ENCODE measurements at regions not wholly inside any gene's neighbourhood (a gene's known extent, or its start where the extent isn't known, plus 50 kb on each side); places are given as distances from the start of the nearest gene placed in this dataset.

DNA sequence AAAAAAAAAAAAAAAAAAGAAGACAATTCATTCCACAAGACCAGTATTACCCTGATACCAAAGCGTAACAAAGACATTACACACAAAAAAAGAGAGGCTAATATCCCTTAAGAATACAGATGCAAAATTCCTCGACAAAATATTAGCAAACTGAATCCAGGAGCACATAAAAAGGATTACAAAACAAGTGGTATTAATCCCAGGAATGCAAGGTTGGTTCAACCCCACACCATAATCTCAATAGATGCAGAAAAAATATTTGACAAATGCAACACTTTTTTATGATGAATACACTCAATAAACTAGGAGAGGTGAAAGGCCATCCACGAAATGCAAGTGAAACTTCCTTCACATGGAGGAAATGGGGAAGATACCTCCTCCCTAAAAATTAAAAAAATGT, 80.1 kb upstream of the TLR4 start:
- no peak overlapping the region for H3K27ac ChIP-seq
- TF ChIP-seq, protein P1, sequence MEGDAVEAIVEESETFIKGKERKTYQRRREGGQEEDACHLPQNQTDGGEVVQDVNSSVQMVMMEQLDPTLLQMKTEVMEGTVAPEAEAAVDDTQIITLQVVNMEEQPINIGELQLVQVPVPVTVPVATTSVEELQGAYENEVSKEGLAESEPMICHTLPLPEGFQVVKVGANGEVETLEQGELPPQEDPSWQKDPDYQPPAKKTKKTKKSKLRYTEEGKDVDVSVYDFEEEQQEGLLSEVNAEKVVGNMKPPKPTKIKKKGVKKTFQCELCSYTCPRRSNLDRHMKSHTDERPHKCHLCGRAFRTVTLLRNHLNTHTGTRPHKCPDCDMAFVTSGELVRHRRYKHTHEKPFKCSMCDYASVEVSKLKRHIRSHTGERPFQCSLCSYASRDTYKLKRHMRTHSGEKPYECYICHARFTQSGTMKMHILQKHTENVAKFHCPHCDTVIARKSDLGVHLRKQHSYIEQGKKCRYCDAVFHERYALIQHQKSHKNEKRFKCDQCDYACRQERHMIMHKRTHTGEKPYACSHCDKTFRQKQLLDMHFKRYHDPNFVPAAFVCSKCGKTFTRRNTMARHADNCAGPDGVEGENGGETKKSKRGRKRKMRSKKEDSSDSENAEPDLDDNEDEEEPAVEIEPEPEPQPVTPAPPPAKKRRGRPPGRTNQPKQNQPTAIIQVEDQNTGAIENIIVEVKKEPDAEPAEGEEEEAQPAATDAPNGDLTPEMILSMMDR (conservative IDR thresholded peaks at IDR 0.05), result no peak

DNA sequence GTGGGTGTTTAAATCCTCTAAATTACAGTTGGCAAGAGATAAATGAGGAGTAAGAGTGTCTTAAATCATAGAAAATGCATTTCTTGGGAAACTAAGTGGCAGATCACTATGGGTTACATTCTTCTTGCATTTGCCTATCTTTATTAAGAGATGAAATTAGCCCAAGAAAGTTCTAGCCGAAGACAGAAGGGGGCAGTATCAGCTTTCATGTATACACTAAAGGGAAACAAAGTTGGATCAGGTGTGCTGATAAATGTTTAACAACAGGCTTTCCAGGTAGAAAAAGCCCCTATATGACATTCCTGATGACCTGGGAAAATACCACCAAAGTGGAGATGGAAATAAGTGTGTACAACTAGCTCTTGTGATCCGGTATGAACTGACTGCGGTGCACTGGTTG, 81.9 kb upstream of the TLR4 start:
- TF ChIP-seq, protein P1 (conservative IDR thresholded peaks at IDR 0.05), result peak; percentile 63
- H3K27ac ChIP-seq, result no peak overlapping the region

DNA sequence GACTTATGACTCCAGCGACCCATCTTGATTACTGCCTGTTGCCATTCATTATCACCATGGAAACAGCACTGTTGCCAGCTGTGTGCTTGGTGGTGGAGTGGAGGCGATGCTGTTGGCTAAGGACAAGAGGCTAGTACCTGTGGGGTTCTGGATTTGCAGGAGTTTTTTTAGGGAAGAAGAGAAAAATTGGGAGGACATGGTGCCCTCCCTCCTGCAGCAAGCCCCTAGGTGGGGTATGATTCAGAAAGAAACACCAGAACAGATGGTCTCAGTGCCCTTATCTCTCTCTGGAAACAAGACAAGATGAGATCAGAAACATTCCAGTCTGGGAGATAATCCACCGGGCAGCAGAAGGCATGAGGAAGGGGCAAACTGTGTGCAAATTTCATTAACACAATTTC, 87.8 kb upstream of the TLR4 start:
- TF ChIP-seq, protein P1 (conservative IDR thresholded peaks at IDR 0.05), result no peak
- no peak overlapping the region for H3K27ac ChIP-seq

DNA sequence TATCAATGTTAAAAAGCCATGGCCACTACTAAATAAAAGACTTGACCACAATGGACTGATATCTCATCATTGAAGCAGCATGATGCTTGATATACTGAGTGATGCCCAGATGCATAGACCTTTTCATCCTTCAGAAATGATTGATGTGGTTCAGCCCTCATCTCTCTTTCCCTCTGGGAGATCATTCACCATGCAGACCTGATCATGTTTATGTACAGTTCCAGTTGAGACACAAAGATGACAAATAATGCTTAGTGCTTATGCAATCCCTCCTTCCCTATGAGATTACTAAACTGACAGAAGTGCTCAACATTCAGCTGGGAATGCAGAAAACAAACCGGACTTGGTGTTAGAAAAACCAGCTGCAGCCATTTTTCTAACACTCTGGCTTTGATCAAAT, 91.9 kb upstream of the TLR4 start:
- no peak overlapping the region for H3K27ac ChIP-seq

DNA sequence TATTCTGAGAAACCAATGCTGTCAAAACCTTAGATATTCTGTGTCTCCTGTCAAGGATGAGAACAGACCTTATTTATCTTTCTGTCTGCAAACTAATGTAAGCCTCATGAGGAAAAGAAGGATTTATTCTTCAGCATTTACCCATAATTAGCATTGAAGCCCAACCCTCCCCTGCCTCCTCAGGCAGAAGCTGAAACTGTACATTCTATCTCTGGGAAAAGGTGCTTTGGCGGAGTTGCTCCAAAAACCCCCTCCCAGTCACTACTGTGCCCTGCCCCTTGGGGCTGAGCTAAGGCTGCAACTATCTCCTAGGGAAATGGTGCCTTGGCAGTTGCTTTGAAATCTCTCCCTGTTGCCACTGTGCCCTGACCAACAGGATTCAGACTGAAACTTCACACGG, 106.2 kb upstream of the TLR4 start:
- TF ChIP-seq, protein P1 (conservative IDR thresholded peaks at IDR 0.05), result no peak

More for the DNA sequence above, 91.9 kb upstream of the TLR4 start:
- TF ChIP-seq, protein P1 (conservative IDR thresholded peaks at IDR 0.05), result no peak

DNA sequence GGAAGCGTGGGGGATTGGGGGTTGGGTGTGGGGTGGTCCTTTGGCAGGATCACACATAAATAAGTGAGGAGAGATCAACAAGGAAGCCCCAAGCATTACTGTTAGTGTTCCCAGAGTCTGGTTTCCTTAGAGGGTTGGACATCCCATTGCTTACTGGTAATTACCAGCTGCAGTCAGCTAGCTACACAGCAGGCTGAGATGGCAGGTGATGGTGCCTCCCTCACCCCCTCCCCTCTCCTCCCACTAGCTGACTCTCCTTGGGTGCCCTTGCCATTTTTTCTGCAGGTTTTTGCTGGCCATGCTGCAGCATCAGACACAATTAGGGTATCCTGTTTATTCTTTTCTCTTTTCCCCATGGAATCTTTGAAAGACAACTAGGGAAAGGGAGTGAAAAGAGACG, 107.5 kb upstream of the TLR4 start:
- TF ChIP-seq, protein P1 (conservative IDR thresholded peaks at IDR 0.05), result no peak
- no peak overlapping the region for H3K27ac ChIP-seq

More for the DNA sequence above, 106.2 kb upstream of the TLR4 start:
- H3K27ac ChIP-seq, result no peak overlapping the region

DNA sequence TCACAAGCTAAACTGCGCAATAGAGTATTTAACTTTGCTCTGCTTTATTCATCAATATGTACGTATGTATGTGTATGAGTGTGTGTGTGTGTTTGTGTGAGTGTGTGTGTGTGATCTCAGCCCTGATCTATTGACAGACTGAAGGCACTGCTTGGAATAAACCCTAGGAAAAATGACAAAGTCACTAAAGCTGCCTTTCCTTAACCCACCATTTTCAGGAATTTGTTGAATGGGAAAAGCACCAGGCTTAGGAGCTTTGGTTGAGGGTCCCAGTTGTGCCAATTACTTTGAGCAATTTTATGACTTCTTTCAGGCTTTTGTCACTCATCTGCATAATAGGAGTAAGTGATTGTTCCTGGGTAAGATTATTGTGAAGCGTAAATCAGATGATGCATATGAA, 108.6 kb upstream of the TLR4 start:
- H3K27ac ChIP-seq, result no peak overlapping the region
- TF ChIP-seq, protein P1 (conservative IDR thresholded peaks at IDR 0.05), result no peak

DNA sequence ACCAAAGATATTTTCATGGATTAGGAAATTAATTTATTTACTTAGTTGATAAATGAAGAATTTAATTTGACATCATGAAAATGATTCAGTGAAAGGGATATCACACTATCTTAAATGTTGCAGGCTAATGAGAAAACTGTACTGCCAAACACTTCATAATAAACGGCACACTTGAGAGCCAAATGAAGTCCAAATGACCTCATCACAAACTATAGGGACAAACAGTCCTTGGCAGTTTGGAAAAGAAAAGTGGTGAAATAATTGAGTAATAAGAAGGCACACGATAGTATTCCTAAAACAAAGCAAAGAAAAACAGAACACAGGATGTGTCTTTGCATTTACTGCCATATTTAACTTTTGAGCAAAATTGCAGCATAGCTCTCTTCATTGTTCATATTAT, 116.9 kb upstream of the TLR4 start:
- TF ChIP-seq, protein P1 (conservative IDR thresholded peaks at IDR 0.05), result no peak
- no peak overlapping the region for H3K27ac ChIP-seq
